ENCODE measurements at regions not wholly inside any gene's neighbourhood (a gene's known extent, or its start where the extent isn't known, plus 50 kb on each side); places are given as distances from the start of the nearest gene placed in this dataset.

GRCh38 chr6:93073811-93074210 lies 345.5 kb downstream of the EPHA7 start:
- Histone ChIP-seq H3K9ac (ENCODE audit: insufficient read depth in 1 of 2, low read length in 2 of 2) (no peak overlapping the region), H3K9me3 (ENCODE audit: control insufficient read depth in 4 of 4, insufficient read depth in 3 of 4, low read length in 3 of 4) (no peaks in the 10 kb centered on the region), H3K27ac (ENCODE audit: low read depth in 1 of 2, low read length in 1 of 2) (no peak overlapping the region), H3K4me3 (no peak overlapping the region), H3K27me3 (ENCODE audit: control insufficient read depth in 3 of 3, insufficient read depth in 3 of 3, low read length in 2 of 3) (no peaks in the 10 kb centered on the region), H3K4me1 (ENCODE audit: control insufficient read depth in 5 of 5, insufficient read depth in 5 of 5, low read length in 5 of 5) (no peaks in the 10 kb centered on the region), H3K36me3 (ENCODE audit: control insufficient read depth in 4 of 4, insufficient read depth in 4 of 4, low read length in 4 of 4) (no peaks in the 10 kb centered on the region)
- no peak for DNase-seq
- 92 to 95% methylated on average over 5 of the region's 5 CpGs for WGBS, 2 donors
- TF ChIP-seq CTCF (IDR thresholded peaks at IDR 0.05; ENCODE audit: control extremely low read depth, extremely low read depth), result no peak
- ATAC-seq (ENCODE audit: insufficient read depth, low FRiP score), result no peak

- H3K9me3 ChIP-seq (ENCODE audit: control insufficient read depth in 4 of 4, insufficient read depth in 3 of 4, low read length in 3 of 4), result no peaks in the 10 kb centered on the region
- no peaks in the 10 kb centered on the region for H3K36me3 ChIP-seq (ENCODE audit: control insufficient read depth in 4 of 4, insufficient read depth in 4 of 4, low read length in 4 of 4)
- no peaks in the 10 kb centered on the region for H3K27me3 ChIP-seq (ENCODE audit: control insufficient read depth in 3 of 3, insufficient read depth in 3 of 3, low read length in 2 of 3)
- ATAC-seq (ENCODE audit: insufficient read depth, low FRiP score) (no peak), DNase-seq (no peak)
- WGBS, 2 donors, result 93 to 96% methylated on average over 1 of the region's 1 CpG
- H3K27ac ChIP-seq (ENCODE audit: low read depth in 1 of 2, low read length in 1 of 2), result no peak overlapping the region
- no peaks in the 10 kb centered on the region for H3K4me1 ChIP-seq (ENCODE audit: control insufficient read depth in 5 of 5, insufficient read depth in 5 of 5, low read length in 5 of 5)
- no peak overlapping the region for H3K4me3 ChIP-seq
- no peak for TF ChIP-seq CTCF (IDR thresholded peaks at IDR 0.05; ENCODE audit: control extremely low read depth, extremely low read depth)
- H3K9ac ChIP-seq (ENCODE audit: insufficient read depth in 1 of 2, low read length in 2 of 2), result no peak overlapping the region
Observed at GRCh38 chr6:93069856-93070255, 349.5 kb downstream of the EPHA7 start.

- Histone ChIP-seq H3K27ac (ENCODE audit: low read depth in 1 of 2, low read length in 1 of 2) (no peak overlapping the region), H3K9me3 (ENCODE audit: control insufficient read depth in 4 of 4, insufficient read depth in 3 of 4, low read length in 3 of 4) (no peaks in the 10 kb centered on the region), H3K4me3 (no peak overlapping the region), H3K4me1 (ENCODE audit: control insufficient read depth in 5 of 5, insufficient read depth in 5 of 5, low read length in 5 of 5) (no peaks in the 10 kb centered on the region), H3K36me3 (ENCODE audit: control insufficient read depth in 4 of 4, insufficient read depth in 4 of 4, low read length in 4 of 4) (no peaks in the 10 kb centered on the region), H3K9ac (ENCODE audit: insufficient read depth in 1 of 2, low read length in 2 of 2) (no peak overlapping the region), H3K27me3 (ENCODE audit: control insufficient read depth in 3 of 3, insufficient read depth in 3 of 3, low read length in 2 of 3) (no peaks in the 10 kb centered on the region)
- 35 to 42% methylated on average over 3 of the region's 3 CpGs for WGBS, 2 donors
- DNase-seq (peak; percentile 20 to 74 (median 29)), ATAC-seq (ENCODE audit: insufficient read depth, low FRiP score) (no peak)
- TF ChIP-seq CTCF (IDR thresholded peaks at IDR 0.05; ENCODE audit: control extremely low read depth, extremely low read depth), result no peak
Observed at GRCh38 chr6:93059911-93060310, 359.4 kb downstream of the EPHA7 start.

- ATAC-seq (ENCODE audit: insufficient read depth, low FRiP score) (no peak), DNase-seq (no peak)
- H3K4me1 ChIP-seq (ENCODE audit: control insufficient read depth in 5 of 5, insufficient read depth in 5 of 5, low read length in 5 of 5), result no peaks in the 10 kb centered on the region
- no peak overlapping the region for H3K4me3 ChIP-seq
- TF ChIP-seq CTCF (IDR thresholded peaks at IDR 0.05; ENCODE audit: control extremely low read depth, extremely low read depth), result no peak
- H3K9ac ChIP-seq (ENCODE audit: insufficient read depth in 1 of 2, low read length in 2 of 2), result no peak overlapping the region
- H3K36me3 ChIP-seq (ENCODE audit: control insufficient read depth in 4 of 4, insufficient read depth in 4 of 4, low read length in 4 of 4), result no peaks in the 10 kb centered on the region
- no peaks in the 10 kb centered on the region for H3K27me3 ChIP-seq (ENCODE audit: control insufficient read depth in 3 of 3, insufficient read depth in 3 of 3, low read length in 2 of 3)
- no peak overlapping the region for H3K27ac ChIP-seq (ENCODE audit: low read depth in 1 of 2, low read length in 1 of 2)
- no peaks in the 10 kb centered on the region for H3K9me3 ChIP-seq (ENCODE audit: control insufficient read depth in 4 of 4, insufficient read depth in 3 of 4, low read length in 3 of 4)
Observed at GRCh38 chr6:93057584-93057983, 361.8 kb downstream of the EPHA7 start.

All from lung (tissue), 11 donors.